HepG2 (cell line): ENCODE measurements at regions not wholly inside any gene's neighbourhood (a gene's known extent, or its start where the extent isn't known, plus 50 kb on each side); places are given as distances from the start of the nearest gene placed in this dataset.

ENCODE experiments used
- ATAC-seq: fragments of 200-7000 bp; cut with Tn5 transposase; 3 replicates; pipeline ENCODE4 v1.9.1; 2020; ENCODE audit warnings: mild to moderate bottlenecking, moderate library complexity
- BruUV-seq: library from RNA; stranded (reverse); fragments of 400-500 nt; replicated peaks from 2 replicates; lab custom pipeline; 2021; lab: Mats Ljungman, UMichigan
- CTCF ChIA-PET: fragments of 300-600 bp; formaldehyde crosslinking; extraction: SDS; loops from one replicate; lab custom pipeline; 2021; ENCODE audit warnings: low total read pairs, inconsistent platforms, low intra/inter-chr PET ratio; lab: Yijun Ruan, JAX
- POLR2A ChIA-PET: fragments of 350-600 bp; sonication (Branson Sonifier 250); formaldehyde crosslinking; loops from one replicate; lab custom pipeline; 2020; ENCODE audit warnings: antibody characterized with exemption, inconsistent platforms; lab: Yijun Ruan, JAX
- DNase-seq: peaks from one replicate; pipeline ENCODE4 v3.0.0-alpha.2; 2015; ENCODE audit warnings: low spot score
- FAIRE-seq: peaks from 3 replicates; lab custom pipeline; 2011; peaks lifted over from hg19 to GRCh38; lab: Jason Lieb, UNC
- H2AFZ ChIP-seq: one replicate; pipeline ENCODE4 v1.6.1; 2011; ENCODE audit warnings: low read length, inconsistent platforms
- H3K27ac ChIP-seq: fragments of 300-600 bp; 3 replicates; pipeline ENCODE4 v1.8.0; 2011; ENCODE audit warnings: mixed run types, mild to moderate bottlenecking, mixed read lengths, low read length, inconsistent platforms; ENCODE audit not compliant: insufficient read depth; ENCODE audit errors: extremely low read length
- H3K27me3 ChIP-seq, 2 experiments: fragments of 200-600 bp in 1 of 2; 2 replicates in 1 of 2; 3 replicates in 1 of 2; pipeline versions ENCODE4 v1.6.0 to v1.8.0; 2011; ENCODE audit warnings: low read length in 2 of 2, mild to moderate bottlenecking in 2 of 2, moderate library complexity in 2 of 2, inconsistent platforms in 1 of 2; ENCODE audit not compliant: insufficient read depth in 2 of 2, control insufficient read depth in 1 of 2
- H3K36me3 ChIP-seq, 2 experiments: fragments of 200-600 bp in 1 of 2; replicated peaks in 1 of 2; 2 replicates in 1 of 2; 3 replicates in 1 of 2; pipeline versions ENCODE4 v1.5.1 to v1.8.0; 2011; ENCODE audit warnings: low read length in 2 of 2, inconsistent platforms in 1 of 2; ENCODE audit not compliant: insufficient read depth in 2 of 2, control insufficient read depth in 1 of 2
- H3K4me1 ChIP-seq: 2 replicates; pipeline ENCODE4 v1.5.1; 2012; ENCODE audit warnings: low read length, inconsistent platforms; ENCODE audit not compliant: insufficient read depth
- H3K4me2 ChIP-seq: 2 replicates; pipeline ENCODE4 v1.6.0; 2011; ENCODE audit warnings: low read depth, low read length, inconsistent platforms
- H3K4me3 ChIP-seq, 3 experiments: fragments of 200-600 bp in 1 of 3; sonication (generic), shearing (Covaris generic) in 1 of 3; replicated peaks in 1 of 3; 2 replicates each; pipeline ENCODE4 v1.5.1; 2011 to 2016; ENCODE audit warnings: low read length in 3 of 3, inconsistent platforms in 2 of 3, low read depth in 2 of 3, mild to moderate bottlenecking in 2 of 3, control low read depth in 1 of 3, mixed read lengths in 1 of 3; ENCODE audit not compliant: insufficient read depth in 1 of 3
- H3K79me2 ChIP-seq: one replicate; pipeline ENCODE4 v1.6.1; 2011; ENCODE audit warnings: low read length, inconsistent platforms; ENCODE audit not compliant: insufficient read depth
- H3K9ac ChIP-seq: 2 replicates; pipeline ENCODE4 v1.6.0; 2011; ENCODE audit warnings: mild to moderate bottlenecking, low read depth, low read length, inconsistent platforms; ENCODE audit not compliant: insufficient read depth
- H3K9me3 ChIP-seq: 2 replicates; pipeline ENCODE4 v1.5.1; 2012; ENCODE audit warnings: mild to moderate bottlenecking, low read length
- H4K20me1 ChIP-seq: 2 replicates; pipeline ENCODE4 v1.6.0; 2011; ENCODE audit warnings: inconsistent platforms, mild to moderate bottlenecking, low read length, moderate library complexity; ENCODE audit not compliant: insufficient read depth
- CSRNP1 ChIP-seq: sonication (generic); formaldehyde crosslinking; IDR thresholded peaks from 2 replicates; pipeline ENCODE4 v1.8.1; 2023; ENCODE audit warnings: mild to moderate bottlenecking, missing genetic modification reagents
- HMG20B ChIP-seq: conservative IDR thresholded peaks from 2 replicates; pipeline ENCODE4 v1.6.1; 2016; ENCODE audit warnings: missing genetic modification reagents, missing compliant biosample characterization
- JARID2 ChIP-seq: sonication (generic); formaldehyde crosslinking; IDR thresholded peaks from 2 replicates; pipeline ENCODE4 v1.8.1; 2023; ENCODE audit warnings: missing genetic modification reagents, inconsistent platforms; ENCODE audit not compliant: insufficient replicate concordance
- KDM6A ChIP-seq: IDR thresholded peaks from 2 replicates; pipeline ENCODE4 v1.6.1; 2016; ENCODE audit warnings: low read depth
- KMT2B ChIP-seq: IDR thresholded peaks from 2 replicates; pipeline ENCODE4 v1.6.1; 2016; ENCODE audit warnings: missing genetic modification reagents, missing compliant biosample characterization
- ZNF24 ChIP-seq: fragments of 450-650 bp; IDR thresholded peaks from 2 replicates; pipeline ENCODE4 v1.6.1; 2017; ENCODE audit warnings: antibody characterized with exemption, mild to moderate bottlenecking
- ZNF691 ChIP-seq: sonication (generic); formaldehyde crosslinking; IDR thresholded peaks from 2 replicates; pipeline ENCODE4 v1.4.0; 2020; ENCODE audit warnings: missing genetic modification reagents, low read depth, mild to moderate bottlenecking, borderline replicate concordance
- ZNF768 ChIP-seq: sonication (generic); formaldehyde crosslinking; IDR thresholded peaks from 2 replicates; pipeline ENCODE4 v1.4.0; 2020; ENCODE audit warnings: missing genetic modification reagents
- ZNF883 ChIP-seq: sonication (generic); formaldehyde crosslinking; IDR thresholded peaks from 2 replicates; pipeline ENCODE4 v1.5.1; 2020; ENCODE audit warnings: mild to moderate bottlenecking, missing genetic modification reagents; ENCODE audit errors: not compliant biosample characterization
- WGBS: methylation state at CpG from one replicate; pipeline ENCODE4 v1.1.6; 2017; ENCODE audit warnings: low lambda C conversion rate; 5-methylcytosine and 5-hydroxymethylcytosine counted together
- in situ Hi-C: cut with HindIII; loops from 2 replicates; pipeline ENCODE4 v1.10.0; 2017; ENCODE audit warnings: low pct_unique_long_range_greater_than_20kb; ENCODE audit not compliant: extremely low pct_ligation_motif_present
- intact Hi-C: fragments of 100-400 bp; cut with micrococcal nuclease; formaldehyde crosslinking; loops from one replicate; pipeline ENCODE4 v1.10.0; 2022; ENCODE audit not compliant: unreplicated experiment

GRCh38 chr2:239600001-239600593, 199.3 kb upstream of the HDAC4 start (continued):
- TF ChIP-seq ZNF691 (CRISPR knock-in tag) (no peak), HMG20B (no peak), ZNF768 (CRISPR knock-in tag) (no peak), KDM6A (CRISPR knock-in tag) (no peak)

GRCh38 chr2:239599299-239599698, 198.5 kb upstream of the HDAC4 start:
- no peak overlapping the region for H3K4me3 ChIP-seq
- no peaks in the 10 kb centered on the region for H3K4me1 ChIP-seq
- no peak overlapping the region for H3K4me2 ChIP-seq
- POLR2A ChIA-PET: no interaction called here
- H3K79me2 ChIP-seq: no peaks in the 10 kb centered on the region
- H3K27ac ChIP-seq: no peak overlapping the region
- H3K27me3 ChIP-seq: peaks cover 6 to 79% of the 10 kb centered on the region in 2 experiments
- DNase-seq (no peak), FAIRE-seq (no peak), ATAC-seq (no peak)
- no peak overlapping the region for H2AFZ ChIP-seq
- no peaks in the 10 kb centered on the region for H4K20me1 ChIP-seq
- TF ChIP-seq ZNF24 (no peak), ZNF883 (CRISPR knock-in tag) (no peak), JARID2 (no peak), KMT2B (no peak), CSRNP1 (no peak)
- CTCF ChIA-PET: no interaction called here
- no peaks in the 10 kb centered on the region for H3K36me3 ChIP-seq
- 53% methylated on average over 14 of the region's 14 CpGs for WGBS
- H3K9ac ChIP-seq: no peak overlapping the region
- no peaks in the 10 kb centered on the region for H3K9me3 ChIP-seq
- in situ Hi-C loops (no loop called here), intact Hi-C loops (no loop called here)
- BruUV-seq: no TSS peak
